ENCODE measurements at regions not wholly inside any gene's neighbourhood (a gene's known extent, or its start where the extent isn't known, plus 50 kb on each side); places are given as distances from the start of the nearest gene placed in this dataset.

- Histone ChIP-seq H3K4me3 (ENCODE audit: low read length) (no peak overlapping the region), H3K4me1 (ENCODE audit: control insufficient read depth, insufficient read depth, low read length) (no peaks in the 10 kb centered on the region), H3K9me3 (ENCODE audit: control insufficient read depth, low read depth, low read length) (no peaks in the 10 kb centered on the region), H3K27ac (ENCODE audit: low read length) (no peak overlapping the region), H3K36me3 (ENCODE audit: control insufficient read depth, insufficient read depth, low read length) (no peaks in the 10 kb centered on the region), H3K27me3 (ENCODE audit: control insufficient read depth, insufficient read depth, low read length) (no peaks in the 10 kb centered on the region)
- 93% methylated on average over 3 of the region's 3 CpGs for WGBS (ENCODE audit: insufficient coverage, low lambda C conversion rate)
- DNase-seq: no peak
Observed at GRCh38 chr3:74564560-74564959, 49.9 kb downstream of the CNTN3 start.

GRCh38 chr3:74562558-74563269 is 51.7 kb downstream of the CNTN3 start:
- 96% methylated on average over 4 of the region's 8 CpGs for WGBS (ENCODE audit: insufficient coverage, low lambda C conversion rate)
- no peaks in the 10 kb centered on the region for H3K4me1 ChIP-seq (ENCODE audit: control insufficient read depth, insufficient read depth, low read length)
- no peaks in the 10 kb centered on the region for H3K9me3 ChIP-seq (ENCODE audit: control insufficient read depth, low read depth, low read length)
- DNase-seq: no peak
- no peaks in the 10 kb centered on the region for H3K36me3 ChIP-seq (ENCODE audit: control insufficient read depth, insufficient read depth, low read length)
- H3K4me3 ChIP-seq (ENCODE audit: low read length): no peak overlapping the region
- H3K27me3 ChIP-seq (ENCODE audit: control insufficient read depth, insufficient read depth, low read length): no peaks in the 10 kb centered on the region
- no peak overlapping the region for H3K27ac ChIP-seq (ENCODE audit: low read length)

GRCh38 chr3:74561881-74562280 is 52.6 kb downstream of the CNTN3 start:
- Histone ChIP-seq H3K4me1 (ENCODE audit: control insufficient read depth, insufficient read depth, low read length) (no peaks in the 10 kb centered on the region), H3K4me3 (ENCODE audit: low read length) (no peak overlapping the region), H3K36me3 (ENCODE audit: control insufficient read depth, insufficient read depth, low read length) (no peaks in the 10 kb centered on the region), H3K27ac (ENCODE audit: low read length) (no peak overlapping the region), H3K27me3 (ENCODE audit: control insufficient read depth, insufficient read depth, low read length) (no peaks in the 10 kb centered on the region), H3K9me3 (ENCODE audit: control insufficient read depth, low read depth, low read length) (no peaks in the 10 kb centered on the region)
- WGBS (ENCODE audit: insufficient coverage, low lambda C conversion rate): 80% methylated on average over 1 of the region's 2 CpGs
- no peak for DNase-seq

GRCh38 chr3:74559261-74559660 is 55.2 kb downstream of the CNTN3 start:
- Histone ChIP-seq H3K4me1 (ENCODE audit: control insufficient read depth, insufficient read depth, low read length) (no peaks in the 10 kb centered on the region), H3K27me3 (ENCODE audit: control insufficient read depth, insufficient read depth, low read length) (no peaks in the 10 kb centered on the region), H3K27ac (ENCODE audit: low read length) (no peak overlapping the region), H3K9me3 (ENCODE audit: control insufficient read depth, low read depth, low read length) (no peaks in the 10 kb centered on the region), H3K4me3 (ENCODE audit: low read length) (no peak overlapping the region), H3K36me3 (ENCODE audit: control insufficient read depth, insufficient read depth, low read length) (no peaks in the 10 kb centered on the region)
- DNase-seq: peak in 1 of 2 donors; percentile 7
- WGBS (ENCODE audit: insufficient coverage, low lambda C conversion rate): no CpG with 5 or more reads among the region's 5 CpGs

- DNase-seq: no peak
- no CpG with 5 or more reads among the region's 3 CpGs for WGBS (ENCODE audit: insufficient coverage, low lambda C conversion rate)
- Histone ChIP-seq H3K27me3 (ENCODE audit: control insufficient read depth, insufficient read depth, low read length) (no peaks in the 10 kb centered on the region), H3K36me3 (ENCODE audit: control insufficient read depth, insufficient read depth, low read length) (no peaks in the 10 kb centered on the region), H3K4me1 (ENCODE audit: control insufficient read depth, insufficient read depth, low read length) (no peaks in the 10 kb centered on the region), H3K27ac (ENCODE audit: low read length) (no peak overlapping the region), H3K9me3 (ENCODE audit: control insufficient read depth, low read depth, low read length) (no peaks in the 10 kb centered on the region), H3K4me3 (ENCODE audit: low read length) (no peak overlapping the region)
Observed at GRCh38 chr3:74550686-74551085, 63.8 kb downstream of the CNTN3 start.

- no peaks in the 10 kb centered on the region for H3K9me3 ChIP-seq (ENCODE audit: control insufficient read depth, low read depth, low read length)
- no peaks in the 10 kb centered on the region for H3K36me3 ChIP-seq (ENCODE audit: control insufficient read depth, insufficient read depth, low read length)
- no peak overlapping the region for H3K4me3 ChIP-seq (ENCODE audit: low read length)
- H3K27me3 ChIP-seq (ENCODE audit: control insufficient read depth, insufficient read depth, low read length): no peaks in the 10 kb centered on the region
- H3K4me1 ChIP-seq (ENCODE audit: control insufficient read depth, insufficient read depth, low read length): no peaks in the 10 kb centered on the region
- H3K27ac ChIP-seq (ENCODE audit: low read length): no peak overlapping the region
- DNase-seq: no peak
- WGBS (ENCODE audit: insufficient coverage, low lambda C conversion rate): no CpG with 5 or more reads among the region's 4 CpGs
Observed at GRCh38 chr3:74546426-74546825, 68.0 kb downstream of the CNTN3 start.

- H3K9me3 ChIP-seq (ENCODE audit: control insufficient read depth, low read depth, low read length): no peaks in the 10 kb centered on the region
Observed at GRCh38 chr3:74542441-74542840, 72.0 kb downstream of the CNTN3 start.

GRCh38 chr3:74539876-74540275 is 74.6 kb downstream of the CNTN3 start:
- no peak for DNase-seq
- H3K27me3 ChIP-seq (ENCODE audit: control insufficient read depth, insufficient read depth, low read length): no peaks in the 10 kb centered on the region
- WGBS (ENCODE audit: insufficient coverage, low lambda C conversion rate): no CpG with 5 or more reads among the region's 3 CpGs

More at GRCh38 chr3:74542441-74542840, 72.0 kb downstream of the CNTN3 start:
- no peak for DNase-seq
- Histone ChIP-seq H3K27me3 (ENCODE audit: control insufficient read depth, insufficient read depth, low read length) (no peaks in the 10 kb centered on the region), H3K27ac (ENCODE audit: low read length) (no peak overlapping the region), H3K4me3 (ENCODE audit: low read length) (no peak overlapping the region), H3K36me3 (ENCODE audit: control insufficient read depth, insufficient read depth, low read length) (no peaks in the 10 kb centered on the region), H3K4me1 (ENCODE audit: control insufficient read depth, insufficient read depth, low read length) (no peaks in the 10 kb centered on the region)
- WGBS (ENCODE audit: insufficient coverage, low lambda C conversion rate): 88% methylated on average over 1 of the region's 2 CpGs

GRCh38 chr3:74538669-74539068 is 75.8 kb downstream of the CNTN3 start:
- no peaks in the 10 kb centered on the region for H3K36me3 ChIP-seq (ENCODE audit: control insufficient read depth, insufficient read depth, low read length)
- no peak overlapping the region for H3K27ac ChIP-seq (ENCODE audit: low read length)
- DNase-seq: no peak
- no peak overlapping the region for H3K4me3 ChIP-seq (ENCODE audit: low read length)
- no CpG with 5 or more reads among the region's 1 CpG for WGBS (ENCODE audit: insufficient coverage, low lambda C conversion rate)
- H3K4me1 ChIP-seq (ENCODE audit: control insufficient read depth, insufficient read depth, low read length): no peaks in the 10 kb centered on the region
- no peaks in the 10 kb centered on the region for H3K27me3 ChIP-seq (ENCODE audit: control insufficient read depth, insufficient read depth, low read length)
- no peaks in the 10 kb centered on the region for H3K9me3 ChIP-seq (ENCODE audit: control insufficient read depth, low read depth, low read length)

More at GRCh38 chr3:74539876-74540275, 74.6 kb downstream of the CNTN3 start:
- Histone ChIP-seq H3K4me1 (ENCODE audit: control insufficient read depth, insufficient read depth, low read length) (no peaks in the 10 kb centered on the region), H3K36me3 (ENCODE audit: control insufficient read depth, insufficient read depth, low read length) (no peaks in the 10 kb centered on the region), H3K4me3 (ENCODE audit: low read length) (no peak overlapping the region), H3K27ac (ENCODE audit: low read length) (no peak overlapping the region), H3K9me3 (ENCODE audit: control insufficient read depth, low read depth, low read length) (no peaks in the 10 kb centered on the region)

- no peaks in the 10 kb centered on the region for H3K4me1 ChIP-seq (ENCODE audit: control insufficient read depth, insufficient read depth, low read length)
- no peaks in the 10 kb centered on the region for H3K9me3 ChIP-seq (ENCODE audit: control insufficient read depth, low read depth, low read length)
- no peaks in the 10 kb centered on the region for H3K36me3 ChIP-seq (ENCODE audit: control insufficient read depth, insufficient read depth, low read length)
- no peaks in the 10 kb centered on the region for H3K27me3 ChIP-seq (ENCODE audit: control insufficient read depth, insufficient read depth, low read length)
- 100% methylated on average over 1 of the region's 2 CpGs for WGBS (ENCODE audit: insufficient coverage, low lambda C conversion rate)
- DNase-seq: no peak
- no peak overlapping the region for H3K27ac ChIP-seq (ENCODE audit: low read length)
- no peak overlapping the region for H3K4me3 ChIP-seq (ENCODE audit: low read length)
Observed at GRCh38 chr3:74537857-74538256, 76.6 kb downstream of the CNTN3 start.

GRCh38 chr3:74537164-74537563 is 77.3 kb downstream of the CNTN3 start:
- Histone ChIP-seq H3K27ac (ENCODE audit: low read length) (no peak overlapping the region), H3K4me3 (ENCODE audit: low read length) (no peak overlapping the region), H3K27me3 (ENCODE audit: control insufficient read depth, insufficient read depth, low read length) (no peaks in the 10 kb centered on the region), H3K4me1 (ENCODE audit: control insufficient read depth, insufficient read depth, low read length) (no peaks in the 10 kb centered on the region), H3K36me3 (ENCODE audit: control insufficient read depth, insufficient read depth, low read length) (no peaks in the 10 kb centered on the region), H3K9me3 (ENCODE audit: control insufficient read depth, low read depth, low read length) (no peaks in the 10 kb centered on the region)
- 90% methylated on average over 2 of the region's 4 CpGs for WGBS (ENCODE audit: insufficient coverage, low lambda C conversion rate)
- no peak for DNase-seq
